C4-2B (cell line): ENCODE measurements at regions not wholly inside any gene's neighbourhood (a gene's known extent, or its start where the extent isn't known, plus 50 kb on each side); places are given as distances from the start of the nearest gene placed in this dataset.

Experiments
- CTCF ChIP-seq: fragments of 450-650 bp; conservative IDR thresholded peaks from 2 replicates; pipeline ENCODE4 v1.5.1; 2017; ENCODE audit warnings: mild to moderate bottlenecking
- ZFX ChIP-seq: fragments of 450-650 bp; IDR thresholded peaks from 2 replicates; pipeline ENCODE4 v1.6.1; 2017

- TF ChIP-seq CTCF (no peak), ZFX (no peak)
These were observed 166.0 kb downstream of the FHIP1A start for GRCh38 chr4:151574968-151575367.
